ENCODE measurements at regions not wholly inside any gene's neighbourhood (a gene's known extent, or its start where the extent isn't known, plus 50 kb on each side); places are given as distances from the start of the nearest gene placed in this dataset.

- TF ChIP-seq POLR2AphosphoS5 (IDR thresholded peaks at IDR 0.05; ENCODE audit: low read depth) (no peak), REST (IDR thresholded peaks at IDR 0.05; ENCODE audit: insufficient replicate concordance, low read depth) (no peak), SPI1 (IDR thresholded peaks at IDR 0.05; ENCODE audit: borderline replicate concordance, low read depth) (no peak)
- DNase-seq (ENCODE audit: low read depth in 1 of 2, low spot score in 1 of 2) = no peak
- Histone ChIP-seq H3K27ac (replicated peaks) (no peak overlapping the region), H3K4me3 (replicated peaks; ENCODE audit: insufficient read depth, low read length) (no peak overlapping the region), H3K27me3 (ENCODE audit: insufficient read depth, poor library complexity, severe bottlenecking) (no peaks in the 10 kb centered on the region)
Observed at GRCh38 chr4:187238646-187239045, 515.0 kb upstream of the FAT1 start.

- Histone ChIP-seq H3K27ac (replicated peaks) (no peak overlapping the region), H3K27me3 (ENCODE audit: insufficient read depth, poor library complexity, severe bottlenecking) (no peaks in the 10 kb centered on the region), H3K4me3 (replicated peaks; ENCODE audit: insufficient read depth, low read length) (no peak overlapping the region)
- no peak for DNase-seq (ENCODE audit: low read depth in 1 of 2, low spot score in 1 of 2)
- no peak for TF ChIP-seq SPI1 (IDR thresholded peaks at IDR 0.05; ENCODE audit: borderline replicate concordance, low read depth)
Observed at GRCh38 chr4:187251896-187252295, 528.2 kb upstream of the FAT1 start.

- no peak for DNase-seq (ENCODE audit: low read depth in 1 of 2, low spot score in 1 of 2)
- TF ChIP-seq GABPA (IDR thresholded peaks at IDR 0.05; ENCODE audit: low read depth) (no peak), REST (IDR thresholded peaks at IDR 0.05; ENCODE audit: insufficient replicate concordance, low read depth) (no peak), POLR2AphosphoS5 (IDR thresholded peaks at IDR 0.05; ENCODE audit: low read depth) (no peak), CTCF (IDR thresholded peaks at IDR 0.05; ENCODE audit: insufficient read depth, low read length) (no peak), SPI1 (IDR thresholded peaks at IDR 0.05; ENCODE audit: borderline replicate concordance, low read depth) (no peak)
- Histone ChIP-seq H3K4me3 (replicated peaks; ENCODE audit: insufficient read depth, low read length) (no peak overlapping the region), H3K27ac (replicated peaks) (no peak overlapping the region), H3K27me3 (ENCODE audit: insufficient read depth, poor library complexity, severe bottlenecking) (no peaks in the 10 kb centered on the region)
Observed at GRCh38 chr4:187256897-187257296, 533.2 kb upstream of the FAT1 start.

- Histone ChIP-seq H3K27me3 (ENCODE audit: insufficient read depth, poor library complexity, severe bottlenecking) (no peaks in the 10 kb centered on the region), H3K27ac (replicated peaks) (no peak overlapping the region), H3K4me3 (replicated peaks; ENCODE audit: insufficient read depth, low read length) (no peak overlapping the region)
- DNase-seq (ENCODE audit: low read depth in 1 of 2, low spot score in 1 of 2) = no peak
- TF ChIP-seq POLR2AphosphoS5 (IDR thresholded peaks at IDR 0.05; ENCODE audit: low read depth) (no peak), REST (IDR thresholded peaks at IDR 0.05; ENCODE audit: insufficient replicate concordance, low read depth) (no peak), GABPA (IDR thresholded peaks at IDR 0.05; ENCODE audit: low read depth) (no peak), CTCF (IDR thresholded peaks at IDR 0.05; ENCODE audit: insufficient read depth, low read length) (no peak), SPI1 (IDR thresholded peaks at IDR 0.05; ENCODE audit: borderline replicate concordance, low read depth) (no peak)
Observed at GRCh38 chr4:187258651-187259401, 535.2 kb upstream of the FAT1 start.
